Activated effector memory CD4-positive, alpha-beta T cell treated with anti-CD3 and anti-CD28 coated beads, Interleukin-2, amount 50 U/mL, for 16 hours (primary cell): ENCODE measurements at regions not wholly inside any gene's neighbourhood (a gene's known extent, or its start where the extent isn't known, plus 50 kb on each side); places are given as distances from the start of the nearest gene placed in this dataset.
A peak's percentile ranks its signal among the peaks of the same experiment; 100 is the strongest.

ENCODE experiments used
- DNase-seq: peaks from one replicate; pipeline ENCODE4 v3.0.0-alpha.2; 2020

- no peak for DNase-seq
Measured at GRCh38 chr10:3689871-3690510, 95.0 kb downstream of the KLF6 start.

DNA sequence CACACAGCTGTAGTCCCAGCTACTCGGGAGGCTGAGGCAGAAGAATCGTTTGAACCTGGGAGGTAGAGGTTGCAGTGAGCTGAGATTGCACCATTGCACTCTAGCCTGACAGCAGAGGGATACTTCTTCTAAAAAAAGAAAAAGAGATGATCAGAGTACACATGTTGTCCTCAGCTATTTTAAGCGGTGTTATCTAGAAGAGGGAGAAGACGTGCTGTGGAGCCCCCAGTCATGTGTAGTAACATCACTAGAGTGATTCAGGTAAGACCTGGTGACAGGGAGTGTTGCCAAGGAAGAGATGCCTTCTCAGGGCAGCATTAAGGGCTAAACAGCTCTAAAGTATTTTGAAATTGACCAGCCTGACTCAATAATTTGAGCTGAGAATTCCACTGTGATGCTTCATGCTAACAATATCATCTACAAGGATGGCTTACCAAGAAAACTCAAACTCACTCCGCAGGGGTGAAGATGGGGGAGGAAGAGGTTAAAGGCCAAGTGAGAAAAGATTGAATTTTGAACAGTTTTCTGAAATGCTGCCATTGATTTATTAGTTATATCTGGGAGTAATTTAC lies 97.4 kb downstream of the KLF6 start:
- no peak for DNase-seq

GRCh38 chr10:3685384-3685783 lies 99.6 kb downstream of the KLF6 start:
- no peak for DNase-seq

DNA sequence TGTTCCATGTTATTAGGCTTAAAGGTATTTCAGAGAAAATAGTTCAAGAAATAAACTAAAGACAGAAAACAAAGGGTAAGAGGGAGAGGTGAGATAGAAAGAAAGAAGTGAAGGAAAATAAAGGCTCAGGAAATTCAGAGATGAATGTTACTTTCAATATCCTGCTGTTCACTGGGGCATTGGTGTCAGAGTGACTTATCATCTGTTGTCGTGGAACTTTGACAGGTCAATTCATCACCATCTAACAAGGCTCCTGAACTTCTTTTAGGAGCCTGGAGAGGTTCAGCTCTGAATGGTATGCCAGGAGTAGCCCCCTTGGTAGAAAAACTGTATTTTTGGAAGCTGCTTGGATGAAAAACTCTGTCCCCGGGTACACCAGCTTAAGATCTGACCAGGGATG lies 100.1 kb downstream of the KLF6 start:
- no peak for DNase-seq

GRCh38 chr10:3683560-3683959 lies 101.4 kb downstream of the KLF6 start:
- DNase-seq, result no peak

DNA sequence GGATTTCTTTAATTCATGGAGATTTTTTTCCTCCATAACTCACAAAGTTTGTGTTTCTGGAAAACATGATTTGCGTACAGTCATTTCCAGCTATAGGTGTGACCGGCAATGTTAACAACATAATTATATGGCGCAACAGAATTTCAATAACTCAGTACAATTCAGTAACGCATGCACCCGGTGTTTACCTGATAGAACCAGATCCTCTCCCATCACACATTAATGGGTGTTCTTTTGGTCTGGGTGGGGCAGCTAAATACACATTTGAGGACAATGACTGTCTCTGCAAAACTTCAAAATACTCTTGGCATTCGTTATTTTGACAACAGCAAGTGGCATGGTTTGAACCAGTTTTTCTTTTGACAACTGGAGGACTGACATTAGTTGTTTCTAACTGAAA lies 102.3 kb downstream of the KLF6 start:
- no peak for DNase-seq

DNA sequence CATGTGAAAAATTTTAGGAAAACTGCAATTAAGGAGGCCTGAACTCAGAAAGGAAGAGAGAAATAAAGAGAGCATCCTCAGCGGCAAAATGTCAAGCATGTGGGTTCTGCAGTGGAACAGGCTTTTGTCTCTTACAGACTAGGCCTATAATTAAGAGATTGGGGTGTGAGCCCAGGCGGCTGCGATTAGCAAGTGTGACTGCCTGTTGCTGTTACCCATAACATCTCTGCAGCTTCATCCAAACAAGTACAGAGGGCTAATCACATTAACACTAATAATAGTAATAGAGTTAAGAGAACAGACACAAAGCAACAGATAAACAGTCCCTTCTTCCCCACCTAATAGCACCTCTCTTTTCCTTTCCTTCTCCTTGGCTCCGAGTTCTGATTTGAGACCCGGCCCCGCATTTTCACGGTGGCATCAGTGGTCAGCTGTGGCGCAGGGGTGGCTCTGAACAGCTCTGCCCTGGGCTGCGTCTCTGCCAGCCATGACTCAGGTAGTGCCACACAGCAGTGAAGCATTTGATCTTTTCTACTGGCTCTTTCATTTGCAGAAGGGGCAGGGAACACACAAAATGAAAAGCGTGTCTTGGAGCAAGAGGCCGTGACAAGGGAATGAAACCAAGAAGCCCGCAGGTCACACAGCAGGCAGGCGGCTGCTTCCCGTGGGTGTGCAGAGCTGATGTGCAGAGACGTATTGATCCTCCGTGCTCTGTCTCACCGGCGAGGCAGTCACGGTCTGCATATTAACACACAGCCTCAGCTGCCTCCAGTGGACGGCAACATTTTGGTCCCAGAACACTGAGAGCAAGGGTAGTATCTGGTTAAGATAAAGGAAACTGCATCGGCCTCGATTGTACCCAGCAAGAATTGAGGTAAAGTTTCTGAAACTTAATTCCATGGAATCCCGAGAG lies 103.1 kb downstream of the KLF6 start:
- no peak for DNase-seq

DNA sequence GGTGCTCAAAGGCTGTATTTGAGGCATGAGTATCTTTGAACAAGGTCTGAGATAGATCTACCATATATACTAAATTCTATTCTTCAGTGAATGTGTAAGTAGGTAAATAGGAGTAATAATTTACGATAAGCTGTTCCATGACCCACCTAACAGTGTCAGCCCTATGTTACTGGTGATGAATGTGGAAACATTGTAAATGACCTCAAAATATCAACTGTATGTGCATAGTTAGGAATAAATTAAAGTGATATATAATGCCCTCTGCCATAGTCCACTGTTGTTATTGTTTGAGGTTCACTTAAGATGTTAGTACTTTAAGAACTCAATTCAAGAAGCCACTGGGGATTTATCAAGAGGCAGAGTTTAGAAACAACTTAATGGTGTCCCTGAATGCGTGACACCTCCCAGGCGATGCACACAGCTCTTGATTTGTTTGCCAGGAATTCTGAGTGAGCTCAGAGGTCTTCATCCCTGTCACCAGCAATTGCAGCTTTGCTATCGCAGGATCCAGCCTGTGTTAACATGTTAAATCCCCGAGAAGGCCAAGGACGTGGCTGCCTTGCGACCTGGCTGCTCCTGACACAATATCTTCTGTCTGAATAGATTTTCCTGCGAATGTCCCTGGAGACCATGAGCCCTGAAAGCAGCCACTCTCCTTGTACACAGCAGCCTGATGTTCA lies 104.9 kb downstream of the KLF6 start:
- DNase-seq, result no peak

DNA sequence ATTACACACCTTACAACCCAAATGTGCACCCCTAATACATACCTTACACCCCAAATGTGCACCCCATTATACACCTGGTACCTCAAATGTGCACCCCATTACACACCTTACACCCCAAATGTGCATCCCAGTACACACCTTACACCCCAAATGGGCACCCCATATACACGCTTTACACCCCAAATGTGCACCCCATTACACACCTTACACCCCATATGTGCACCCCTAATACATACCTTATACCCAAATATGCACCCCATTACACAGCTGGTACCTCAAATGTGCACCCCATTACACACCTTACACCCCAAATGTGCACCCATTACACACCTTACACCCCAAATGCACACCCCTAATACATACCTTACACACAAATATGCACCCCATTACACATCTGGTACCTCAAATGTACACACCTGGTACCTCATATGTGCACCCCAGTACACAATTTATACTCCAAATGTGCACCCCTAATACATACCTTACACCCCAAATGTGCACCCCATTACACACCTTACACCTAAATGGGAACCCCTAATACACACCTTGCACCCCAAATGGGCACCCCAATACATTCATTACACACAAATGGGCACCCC lies 106.3 kb downstream of the KLF6 start:
- DNase-seq, result no peak

DNA sequence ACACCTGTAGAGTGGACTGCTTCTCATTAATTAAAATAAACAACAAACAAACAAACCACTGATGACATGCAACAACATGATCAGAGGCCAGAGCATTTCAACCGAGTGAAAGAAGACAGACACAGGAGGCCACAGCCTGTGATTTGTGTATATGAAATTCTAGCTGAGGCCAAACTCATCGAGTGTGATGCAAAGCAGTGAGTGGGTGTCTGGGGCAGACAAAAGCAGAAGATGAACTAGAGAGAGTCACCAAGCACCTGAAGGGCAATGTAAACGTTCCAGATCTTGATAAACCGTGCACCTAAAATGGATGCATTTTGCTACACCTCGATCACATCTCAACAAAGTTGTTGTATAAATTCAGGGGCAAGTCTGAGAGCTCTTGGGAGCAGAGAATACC lies 108.4 kb downstream of the KLF6 start:
- DNase-seq, result no peak

GRCh38 chr10:3672220-3672619 lies 112.8 kb downstream of the KLF6 start:
- DNase-seq, result no peak

GRCh38 chr10:3671386-3671955 lies 113.5 kb downstream of the KLF6 start:
- no peak for DNase-seq

DNA sequence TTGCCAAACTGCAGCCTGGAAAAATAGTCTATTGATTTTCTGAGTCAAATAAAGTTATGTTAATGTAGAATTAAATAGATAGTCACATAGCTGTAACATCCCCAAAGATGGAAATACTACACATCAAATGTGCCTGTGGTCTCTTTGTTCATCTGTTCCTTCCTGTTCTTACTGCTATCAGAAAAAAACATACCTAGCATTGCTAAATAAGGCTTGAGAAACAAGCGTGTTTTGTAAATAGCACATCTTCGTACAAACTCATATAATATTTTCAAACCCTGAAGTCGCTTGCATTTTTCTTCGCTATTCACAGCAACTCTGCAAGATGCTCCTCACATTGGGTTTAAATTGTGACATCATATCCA lies 116.1 kb downstream of the KLF6 start:
- DNase-seq, result no peak

GRCh38 chr10:3668276-3668965 lies 116.6 kb downstream of the KLF6 start:
- peak; percentile 88 for DNase-seq

DNA sequence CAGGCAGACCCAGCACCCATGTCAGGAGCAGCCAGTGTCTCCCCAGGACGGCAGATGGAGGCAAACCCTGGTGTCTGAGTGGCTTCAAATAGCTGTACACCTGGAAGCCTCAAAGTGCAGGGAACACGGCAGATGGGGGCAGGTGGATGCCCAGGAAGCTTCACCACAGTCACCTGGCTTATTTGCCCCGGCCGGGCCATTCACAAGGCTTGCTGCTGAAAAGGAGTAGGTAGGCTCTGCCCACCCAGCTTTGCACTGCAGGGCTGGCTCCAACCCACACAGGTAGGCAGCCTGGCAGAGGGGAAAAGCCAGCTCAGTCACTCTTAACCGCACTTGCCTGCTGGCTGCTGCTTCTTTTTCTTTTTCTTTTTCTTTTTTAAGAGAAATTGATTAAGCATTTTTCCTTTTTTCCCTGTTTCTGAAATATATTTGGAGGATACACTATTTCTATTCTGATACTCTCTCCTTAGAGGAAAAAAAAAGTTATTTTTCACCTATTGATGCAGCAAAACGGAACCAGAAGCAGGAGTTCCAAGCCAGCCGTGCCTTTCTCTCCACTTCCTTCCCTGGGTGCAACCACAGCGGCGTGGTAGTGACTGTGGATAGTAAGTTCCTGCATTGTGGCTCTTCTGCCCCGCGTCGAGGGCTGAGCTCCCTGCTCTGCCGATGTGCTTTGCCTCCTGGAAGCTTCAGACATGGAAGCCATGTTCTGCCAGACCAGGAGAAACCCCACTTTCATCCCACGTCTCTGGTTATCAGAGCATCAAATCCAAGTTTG lies 118.3 kb downstream of the KLF6 start:
- peak; percentile 80 for DNase-seq

GRCh38 chr10:3665316-3665908 lies 119.6 kb downstream of the KLF6 start:
- no peak for DNase-seq

DNA sequence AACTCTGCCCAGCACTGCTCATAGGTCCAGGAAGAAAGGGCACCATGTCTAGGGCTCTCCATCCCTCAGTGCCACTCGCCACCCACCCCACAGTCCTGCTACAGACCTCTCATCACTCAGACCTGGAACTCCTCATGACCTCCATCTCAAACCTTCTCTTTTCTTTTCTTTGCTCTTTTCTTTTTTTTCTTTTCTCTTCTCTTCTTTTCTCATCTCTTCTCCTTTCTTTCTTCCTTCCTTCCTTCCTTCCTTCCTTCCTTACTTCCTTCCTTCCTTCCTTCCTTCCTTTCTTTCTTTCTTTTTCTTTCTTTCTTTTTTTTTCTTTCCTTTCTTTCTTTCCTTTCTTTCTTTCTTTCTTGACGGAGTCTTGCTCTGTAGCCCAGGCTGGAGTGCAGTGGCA lies 122.2 kb downstream of the KLF6 start:
- DNase-seq, result no peak

GRCh38 chr10:3661271-3661670 lies 123.7 kb downstream of the KLF6 start:
- DNase-seq, result no peak

DNA sequence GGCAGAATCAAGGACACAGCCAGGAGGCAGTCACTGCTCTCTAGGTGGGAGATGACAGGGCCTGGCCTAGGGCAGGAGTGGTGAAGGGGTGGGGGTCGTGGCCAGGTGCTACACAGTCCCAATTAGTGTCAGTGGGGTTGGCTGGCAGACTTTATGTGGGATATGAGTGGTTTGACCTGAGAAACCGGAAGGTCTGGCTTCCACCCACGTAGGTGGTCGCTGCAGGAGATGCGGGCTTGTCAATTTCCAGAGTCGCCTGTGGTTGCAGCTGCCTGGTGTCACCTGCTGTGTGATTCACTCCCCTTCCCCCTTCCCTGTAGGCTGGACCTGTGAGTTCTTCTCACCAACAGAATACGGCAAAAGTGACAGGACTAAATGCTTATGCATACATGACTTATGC lies 124.3 kb downstream of the KLF6 start:
- no peak for DNase-seq

DNA sequence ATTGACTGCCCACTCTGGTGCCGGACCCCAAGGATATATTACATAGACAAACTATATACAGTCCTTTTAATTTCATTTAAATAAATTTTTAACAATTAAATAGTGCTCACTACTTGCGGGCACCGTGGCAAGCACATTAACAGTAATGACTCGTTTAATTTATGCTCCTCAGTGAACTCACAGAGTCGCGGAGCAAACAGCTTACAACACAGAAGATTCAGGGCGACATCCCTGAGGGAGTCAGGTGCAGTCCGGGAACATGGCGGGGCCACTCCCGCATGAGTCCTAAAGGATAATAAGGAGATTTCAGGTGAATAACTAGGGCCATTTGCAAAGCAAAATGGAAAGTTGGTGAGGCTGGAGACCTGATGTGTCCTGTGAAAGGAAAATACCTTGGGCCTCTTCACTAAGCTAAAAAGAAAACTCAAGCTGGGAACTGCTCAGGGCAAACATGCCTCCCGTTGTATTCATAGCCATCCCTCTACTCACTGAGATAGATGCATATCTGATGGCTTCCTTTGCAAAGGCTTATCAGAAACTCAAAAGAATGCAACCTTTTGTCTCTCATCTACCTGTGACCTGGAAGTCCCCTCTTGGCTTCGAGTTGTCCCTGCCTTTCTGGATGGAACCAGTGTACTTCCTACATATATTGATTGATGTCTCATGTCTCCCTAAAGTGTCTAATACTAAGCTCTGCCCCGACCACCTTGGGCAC lies 125.6 kb downstream of the KLF6 start:
- no peak for DNase-seq
